ENCODE measurements at regions not wholly inside any gene's neighbourhood (a gene's known extent, or its start where the extent isn't known, plus 50 kb on each side); places are given as distances from the start of the nearest gene placed in this dataset.

DNA sequence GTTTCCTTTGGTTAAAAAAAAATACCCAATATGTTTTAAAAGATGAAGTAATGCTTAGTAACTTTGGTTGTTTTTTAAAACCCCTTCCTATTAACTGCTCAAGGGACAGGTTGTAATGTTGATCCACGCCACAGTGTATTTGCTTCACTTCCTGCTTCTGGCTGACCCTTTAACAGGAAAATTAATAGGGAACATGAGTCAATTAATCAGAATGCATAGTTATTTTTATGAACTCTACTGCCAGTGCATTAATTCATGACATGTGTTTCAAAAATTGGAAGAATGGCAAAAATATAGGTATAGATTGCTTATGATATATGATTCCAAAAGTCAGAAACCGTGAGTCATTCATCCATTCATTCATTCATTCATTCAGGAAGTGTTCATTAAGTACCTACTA, 204.8 kb downstream of the SETD4 start:
- TF ChIP-seq, protein P1, sequence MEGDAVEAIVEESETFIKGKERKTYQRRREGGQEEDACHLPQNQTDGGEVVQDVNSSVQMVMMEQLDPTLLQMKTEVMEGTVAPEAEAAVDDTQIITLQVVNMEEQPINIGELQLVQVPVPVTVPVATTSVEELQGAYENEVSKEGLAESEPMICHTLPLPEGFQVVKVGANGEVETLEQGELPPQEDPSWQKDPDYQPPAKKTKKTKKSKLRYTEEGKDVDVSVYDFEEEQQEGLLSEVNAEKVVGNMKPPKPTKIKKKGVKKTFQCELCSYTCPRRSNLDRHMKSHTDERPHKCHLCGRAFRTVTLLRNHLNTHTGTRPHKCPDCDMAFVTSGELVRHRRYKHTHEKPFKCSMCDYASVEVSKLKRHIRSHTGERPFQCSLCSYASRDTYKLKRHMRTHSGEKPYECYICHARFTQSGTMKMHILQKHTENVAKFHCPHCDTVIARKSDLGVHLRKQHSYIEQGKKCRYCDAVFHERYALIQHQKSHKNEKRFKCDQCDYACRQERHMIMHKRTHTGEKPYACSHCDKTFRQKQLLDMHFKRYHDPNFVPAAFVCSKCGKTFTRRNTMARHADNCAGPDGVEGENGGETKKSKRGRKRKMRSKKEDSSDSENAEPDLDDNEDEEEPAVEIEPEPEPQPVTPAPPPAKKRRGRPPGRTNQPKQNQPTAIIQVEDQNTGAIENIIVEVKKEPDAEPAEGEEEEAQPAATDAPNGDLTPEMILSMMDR (IDR thresholded peaks at IDR 0.05 in 4 of 5, conservative IDR thresholded peaks at IDR 0.05 in 1 of 5): no peak
- no peak for TF ChIP-seq POLR2A (IDR thresholded peaks at IDR 0.05)
